ENCODE measurements at regions not wholly inside any gene's neighbourhood (a gene's known extent, or its start where the extent isn't known, plus 50 kb on each side); places are given as distances from the start of the nearest gene placed in this dataset.

DNA sequence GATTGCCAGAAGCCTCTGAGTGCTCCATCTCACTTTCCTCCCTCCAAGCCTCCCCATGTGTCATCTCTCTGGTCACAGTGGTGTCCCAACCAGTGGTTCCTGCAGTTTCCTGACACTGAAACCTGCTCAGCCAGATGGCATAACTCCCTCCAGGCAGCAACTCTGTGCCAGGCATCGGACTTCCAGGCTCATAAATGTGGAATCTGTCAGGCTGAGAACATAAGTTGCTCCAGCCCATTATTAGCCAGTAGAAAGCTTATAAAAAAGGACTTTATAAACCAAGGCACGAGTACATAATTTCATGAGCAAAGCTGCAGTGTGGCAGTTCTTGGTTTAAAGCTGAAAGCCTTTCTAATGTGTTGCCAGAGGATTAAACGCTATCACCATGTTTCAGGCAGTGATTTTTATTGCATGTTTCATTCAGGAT, 194.3 kb downstream of the DACT1 start:
- DNase-seq (ENCODE audit: low spot score) (no peak), FAIRE-seq (no peak), ATAC-seq (no peak)
- no TSS peak for BruUV-seq (replicated peaks)
- TF ChIP-seq, protein P1, sequence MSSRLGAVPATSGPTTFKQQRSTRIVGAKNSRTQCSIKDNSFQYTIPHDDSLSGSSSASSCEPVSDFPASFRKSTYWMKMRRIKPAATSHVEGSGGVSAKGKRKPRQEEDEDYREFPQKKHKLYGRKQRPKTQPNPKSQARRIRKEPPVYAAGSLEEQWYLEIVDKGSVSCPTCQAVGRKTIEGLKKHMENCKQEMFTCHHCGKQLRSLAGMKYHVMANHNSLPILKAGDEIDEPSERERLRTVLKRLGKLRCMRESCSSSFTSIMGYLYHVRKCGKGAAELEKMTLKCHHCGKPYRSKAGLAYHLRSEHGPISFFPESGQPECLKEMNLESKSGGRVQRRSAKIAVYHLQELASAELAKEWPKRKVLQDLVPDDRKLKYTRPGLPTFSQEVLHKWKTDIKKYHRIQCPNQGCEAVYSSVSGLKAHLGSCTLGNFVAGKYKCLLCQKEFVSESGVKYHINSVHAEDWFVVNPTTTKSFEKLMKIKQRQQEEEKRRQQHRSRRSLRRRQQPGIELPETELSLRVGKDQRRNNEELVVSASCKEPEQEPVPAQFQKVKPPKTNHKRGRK (CRISPR knock-in tag; IDR thresholded peaks at IDR 0.05), result no peak
- TF ChIP-seq NFIB (CRISPR knock-in tag; IDR thresholded peaks at IDR 0.05; ENCODE audit: borderline replicate concordance) (no peak), NAIF1 (CRISPR knock-in tag; IDR thresholded peaks at IDR 0.05; ENCODE audit: borderline replicate concordance) (no peak), FOXK2 (IDR thresholded peaks at IDR 0.05) (no peak), ZNF747 (CRISPR knock-in tag; IDR thresholded peaks at IDR 0.05; ENCODE audit: borderline replicate concordance) (no peak), ZNF484 (CRISPR knock-in tag; IDR thresholded peaks at IDR 0.05; ENCODE audit: borderline replicate concordance, low read depth) (no peak), MAFG (CRISPR knock-in tag; IDR thresholded peaks at IDR 0.05) (no peak)
- TF ChIP-seq, protein P2, sequence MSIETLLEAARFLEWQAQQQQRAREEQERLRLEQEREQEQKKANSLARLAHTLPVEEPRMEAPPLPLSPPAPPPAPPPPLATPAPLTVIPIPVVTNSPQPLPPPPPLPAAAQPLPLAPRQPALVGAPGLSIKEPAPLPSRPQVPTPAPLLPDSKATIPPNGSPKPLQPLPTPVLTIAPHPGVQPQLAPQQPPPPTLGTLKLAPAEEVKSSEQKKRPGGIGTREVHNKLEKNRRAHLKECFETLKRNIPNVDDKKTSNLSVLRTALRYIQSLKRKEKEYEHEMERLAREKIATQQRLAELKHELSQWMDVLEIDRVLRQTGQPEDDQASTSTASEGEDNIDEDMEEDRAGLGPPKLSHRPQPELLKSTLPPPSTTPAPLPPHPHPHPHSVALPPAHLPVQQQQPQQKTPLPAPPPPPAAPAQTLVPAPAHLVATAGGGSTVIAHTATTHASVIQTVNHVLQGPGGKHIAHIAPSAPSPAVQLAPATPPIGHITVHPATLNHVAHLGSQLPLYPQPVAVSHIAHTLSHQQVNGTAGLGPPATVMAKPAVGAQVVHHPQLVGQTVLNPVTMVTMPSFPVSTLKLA (IDR thresholded peaks at IDR 0.05), result no peak
- TF ChIP-seq, protein P3, sequence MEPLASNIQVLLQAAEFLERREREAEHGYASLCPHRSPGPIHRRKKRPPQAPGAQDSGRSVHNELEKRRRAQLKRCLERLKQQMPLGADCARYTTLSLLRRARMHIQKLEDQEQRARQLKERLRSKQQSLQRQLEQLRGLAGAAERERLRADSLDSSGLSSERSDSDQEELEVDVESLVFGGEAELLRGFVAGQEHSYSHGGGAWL (CRISPR knock-in tag; IDR thresholded peaks at IDR 0.05), result no peak
- TF ChIP-seq, protein P4, sequence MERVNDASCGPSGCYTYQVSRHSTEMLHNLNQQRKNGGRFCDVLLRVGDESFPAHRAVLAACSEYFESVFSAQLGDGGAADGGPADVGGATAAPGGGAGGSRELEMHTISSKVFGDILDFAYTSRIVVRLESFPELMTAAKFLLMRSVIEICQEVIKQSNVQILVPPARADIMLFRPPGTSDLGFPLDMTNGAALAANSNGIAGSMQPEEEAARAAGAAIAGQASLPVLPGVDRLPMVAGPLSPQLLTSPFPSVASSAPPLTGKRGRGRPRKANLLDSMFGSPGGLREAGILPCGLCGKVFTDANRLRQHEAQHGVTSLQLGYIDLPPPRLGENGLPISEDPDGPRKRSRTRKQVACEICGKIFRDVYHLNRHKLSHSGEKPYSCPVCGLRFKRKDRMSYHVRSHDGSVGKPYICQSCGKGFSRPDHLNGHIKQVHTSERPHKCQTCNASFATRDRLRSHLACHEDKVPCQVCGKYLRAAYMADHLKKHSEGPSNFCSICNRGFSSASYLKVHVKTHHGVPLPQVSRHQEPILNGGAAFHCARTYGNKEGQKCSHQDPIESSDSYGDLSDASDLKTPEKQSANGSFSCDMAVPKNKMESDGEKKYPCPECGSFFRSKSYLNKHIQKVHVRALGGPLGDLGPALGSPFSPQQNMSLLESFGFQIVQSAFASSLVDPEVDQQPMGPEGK (CRISPR knock-in tag; IDR thresholded peaks at IDR 0.05), result no peak
- TF ChIP-seq, protein P5, sequence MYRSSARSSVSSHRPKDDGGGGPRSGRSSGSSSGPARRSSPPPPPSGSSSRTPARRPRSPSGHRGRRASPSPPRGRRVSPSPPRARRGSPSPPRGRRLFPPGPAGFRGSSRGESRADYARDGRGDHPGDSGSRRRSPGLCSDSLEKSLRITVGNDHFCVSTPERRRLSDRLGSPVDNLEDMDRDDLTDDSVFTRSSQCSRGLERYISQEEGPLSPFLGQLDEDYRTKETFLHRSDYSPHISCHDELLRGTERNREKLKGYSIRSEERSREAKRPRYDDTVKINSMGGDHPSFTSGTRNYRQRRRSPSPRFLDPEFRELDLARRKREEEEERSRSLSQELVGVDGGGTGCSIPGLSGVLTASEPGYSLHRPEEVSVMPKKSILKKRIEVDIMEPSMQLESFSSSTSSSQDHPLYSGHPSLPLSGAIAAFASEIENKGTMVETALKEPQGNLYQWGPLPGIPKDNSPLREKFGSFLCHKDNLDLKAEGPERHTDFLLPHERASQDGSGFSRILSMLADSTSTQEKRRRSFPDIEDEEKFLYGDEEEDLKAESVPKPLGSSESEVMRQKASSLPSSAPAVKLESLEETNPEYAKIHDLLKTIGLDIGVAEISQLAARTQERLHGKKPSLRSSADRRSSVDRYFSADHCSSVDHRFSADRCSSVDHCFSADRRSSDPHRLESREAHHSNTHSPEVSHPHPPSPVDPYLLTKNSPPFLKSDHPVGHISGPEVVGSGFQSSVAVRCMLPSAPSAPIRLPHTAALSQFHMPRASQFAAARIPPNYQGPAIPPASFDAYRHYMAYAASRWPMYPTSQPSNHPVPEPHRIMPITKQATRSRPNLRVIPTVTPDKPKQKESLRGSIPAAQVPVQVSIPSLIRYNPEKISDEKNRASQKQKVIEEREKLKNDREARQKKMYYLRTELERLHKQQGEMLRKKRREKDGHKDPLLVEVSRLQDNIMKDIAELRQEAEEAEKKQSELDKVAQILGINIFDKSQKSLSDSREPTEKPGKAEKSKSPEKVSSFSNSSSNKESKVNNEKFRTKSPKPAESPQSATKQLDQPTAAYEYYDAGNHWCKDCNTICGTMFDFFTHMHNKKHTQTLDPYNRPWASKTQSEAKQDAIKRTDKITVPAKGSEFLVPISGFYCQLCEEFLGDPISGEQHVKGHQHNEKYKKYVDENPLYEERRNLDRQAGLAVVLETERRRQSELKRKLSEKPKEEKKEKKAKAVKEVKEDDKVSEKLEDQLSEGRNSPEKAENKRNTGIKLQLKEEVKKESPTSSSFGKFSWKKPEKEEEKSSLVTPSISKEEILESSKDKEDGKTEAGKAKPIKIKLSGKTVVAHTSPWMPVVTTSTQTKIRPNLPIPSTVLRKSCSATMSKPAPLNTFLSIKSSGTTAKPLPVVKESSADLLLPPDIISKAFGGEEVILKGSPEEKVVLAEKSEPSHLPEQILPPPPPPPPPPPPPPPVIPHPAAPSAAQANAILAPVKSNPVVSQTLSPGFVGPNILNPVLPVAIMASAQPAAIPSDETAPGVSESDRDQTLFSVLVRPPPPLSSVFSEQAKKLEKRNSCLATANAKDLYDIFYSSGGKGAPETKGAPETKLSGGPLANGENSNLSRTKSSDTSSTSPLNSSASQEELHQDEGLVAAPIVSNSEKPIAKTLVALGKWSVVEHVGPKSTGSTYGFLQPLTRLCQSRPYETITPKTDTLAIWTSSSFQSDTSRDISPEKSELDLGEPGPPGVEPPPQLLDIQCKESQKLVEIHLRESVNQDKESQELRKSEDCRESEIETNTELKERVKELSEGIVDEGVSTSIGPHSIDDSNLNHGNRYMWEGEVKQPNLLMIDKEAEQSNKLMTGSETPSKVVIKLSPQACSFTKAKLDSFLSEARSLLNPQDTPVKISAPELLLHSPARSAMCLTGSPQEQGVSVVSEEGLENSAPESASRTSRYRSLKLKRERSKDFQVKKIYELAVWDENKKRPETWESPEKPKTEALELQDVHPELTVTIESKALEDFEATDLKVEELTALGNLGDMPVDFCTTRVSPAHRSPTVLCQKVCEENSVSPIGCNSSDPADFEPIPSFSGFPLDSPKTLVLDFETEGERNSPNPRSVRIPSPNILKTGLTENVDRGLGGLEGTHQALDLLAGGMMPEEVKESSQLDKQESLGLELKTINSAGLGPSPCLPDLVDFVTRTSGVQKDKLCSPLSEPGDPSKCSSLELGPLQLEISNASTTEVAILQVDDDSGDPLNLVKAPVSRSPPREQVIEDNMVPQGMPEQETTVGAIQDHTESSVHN (CRISPR knock-in tag; IDR thresholded peaks at IDR 0.05), result no peak
- Histone ChIP-seq H3K4me3 (replicated peaks in 1 of 3; ENCODE audit: insufficient read depth in 1 of 3, low read depth in 2 of 3, low read length in 3 of 3) (no peak overlapping the region), H3K27ac (ENCODE audit: extremely low read length, insufficient read depth, low read length) (no peak overlapping the region), H3K9ac (ENCODE audit: insufficient read depth, low read depth, low read length) (no peak overlapping the region), H4K20me1 (ENCODE audit: insufficient read depth, low read length) (no peaks in the 10 kb centered on the region), H3K4me1 (ENCODE audit: insufficient read depth, low read length) (peaks cover 11% of the 10 kb centered on the region), H3K79me2 (ENCODE audit: insufficient read depth, low read length) (no peaks in the 10 kb centered on the region), H3K9me3 (ENCODE audit: low read length) (0 out of 2 replicates have a peak, but pooled peaks cover 5% of the 10 kb centered on the region), H3K4me2 (ENCODE audit: low read depth, low read length) (no peak overlapping the region), H2AFZ (ENCODE audit: low read length) (no peak overlapping the region), H3K27me3 (ENCODE audit: control insufficient read depth in 1 of 2, insufficient read depth in 2 of 2, low read length in 2 of 2) (no peaks in the 10 kb centered on the region), H3K36me3 (replicated peaks in 1 of 2; ENCODE audit: control insufficient read depth in 1 of 2, insufficient read depth in 2 of 2, low read length in 2 of 2) (no peaks in the 10 kb centered on the region)
- ChIA-PET POLR2A (no interaction called here), CTCF (ENCODE audit: low intra/inter-chr PET ratio, low total read pairs) (no interaction called here)
- 3% methylated on average over 2 of the region's 3 CpGs for WGBS (ENCODE audit: low lambda C conversion rate)
- intact Hi-C loops (cut with micrococcal nuclease; ENCODE audit: unreplicated experiment) (no loop called here), in situ Hi-C loops (cut with HindIII; ENCODE audit: extremely low pct_ligation_motif_present, low pct_unique_long_range_greater_than_20kb) (no loop called here)

All from HepG2 (cell line).